AG04449 (cell line): ENCODE measurements at regions not wholly inside any gene's neighbourhood (a gene's known extent, or its start where the extent isn't known, plus 50 kb on each side); places are given as distances from the start of the nearest gene placed in this dataset.

Source experiments
- CTCF ChIA-PET: fragments of 350-600 bp; formaldehyde crosslinking; extraction: SDS; loops from one replicate; lab custom pipeline; 2021; ENCODE audit warnings: antibody characterized with exemption; lab: Yijun Ruan, JAX
- POLR2A ChIA-PET: fragments of 400-600, 350-600 bp; formaldehyde crosslinking; extraction: SDS; loops from one replicate; lab custom pipeline; 2020; ENCODE audit warnings: antibody characterized with exemption, inconsistent platforms; lab: Yijun Ruan, JAX
- DNase-seq: peaks from one replicate; pipeline ENCODE4 v3.0.0-alpha.2; 2010; ENCODE audit warnings: low read depth, low spot score
- H3K4me3 ChIP-seq: 2 replicates; pipeline ENCODE4 v1.5.1; 2011; ENCODE audit warnings: low read depth, mild to moderate bottlenecking, control low read depth, low read length
- TF ChIP-seq, protein P1 (sequence below): IDR thresholded peaks from one replicate; pipeline ENCODE4 v1.5.1; 2011; ENCODE audit warnings: mild to moderate bottlenecking, moderate library complexity, low read length, control low read depth, inconsistent platforms; ENCODE audit not compliant: insufficient read depth; ENCODE audit errors: missing control alignments

DNA sequence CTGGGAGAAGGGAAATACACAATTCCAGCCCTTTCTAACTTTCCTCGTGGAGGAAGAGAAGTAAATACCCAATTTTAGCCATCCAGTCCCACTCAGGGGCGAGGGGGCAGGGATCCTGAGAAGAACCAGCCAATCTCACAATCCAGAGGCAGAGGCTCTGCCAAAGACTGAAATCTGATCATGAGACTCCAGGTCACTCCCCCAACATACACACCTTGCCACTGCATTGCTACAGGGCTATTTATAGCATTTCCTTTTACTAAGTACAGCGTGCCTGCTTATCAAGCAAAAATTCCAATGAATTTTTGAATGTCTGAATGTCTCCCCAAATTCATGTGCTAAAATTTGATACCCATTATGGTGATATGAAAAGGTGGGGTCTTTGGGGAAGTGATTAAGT, 1687.5 kb downstream of the EFNB2 start:
- H3K4me3 ChIP-seq: no peak overlapping the region
- ChIA-PET CTCF (no interaction called here), POLR2A (no interaction called here)
- TF ChIP-seq, protein P1, sequence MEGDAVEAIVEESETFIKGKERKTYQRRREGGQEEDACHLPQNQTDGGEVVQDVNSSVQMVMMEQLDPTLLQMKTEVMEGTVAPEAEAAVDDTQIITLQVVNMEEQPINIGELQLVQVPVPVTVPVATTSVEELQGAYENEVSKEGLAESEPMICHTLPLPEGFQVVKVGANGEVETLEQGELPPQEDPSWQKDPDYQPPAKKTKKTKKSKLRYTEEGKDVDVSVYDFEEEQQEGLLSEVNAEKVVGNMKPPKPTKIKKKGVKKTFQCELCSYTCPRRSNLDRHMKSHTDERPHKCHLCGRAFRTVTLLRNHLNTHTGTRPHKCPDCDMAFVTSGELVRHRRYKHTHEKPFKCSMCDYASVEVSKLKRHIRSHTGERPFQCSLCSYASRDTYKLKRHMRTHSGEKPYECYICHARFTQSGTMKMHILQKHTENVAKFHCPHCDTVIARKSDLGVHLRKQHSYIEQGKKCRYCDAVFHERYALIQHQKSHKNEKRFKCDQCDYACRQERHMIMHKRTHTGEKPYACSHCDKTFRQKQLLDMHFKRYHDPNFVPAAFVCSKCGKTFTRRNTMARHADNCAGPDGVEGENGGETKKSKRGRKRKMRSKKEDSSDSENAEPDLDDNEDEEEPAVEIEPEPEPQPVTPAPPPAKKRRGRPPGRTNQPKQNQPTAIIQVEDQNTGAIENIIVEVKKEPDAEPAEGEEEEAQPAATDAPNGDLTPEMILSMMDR: no peak
- DNase-seq: no peak

GRCh38 chr13:104843401-104843800, 1692.1 kb downstream of the EFNB2 start:
- ChIA-PET POLR2A (no interaction called here), CTCF (no interaction called here)
- DNase-seq: no peak
- TF ChIP-seq, protein P1: no peak
- no peak overlapping the region for H3K4me3 ChIP-seq

- no peak overlapping the region for H3K4me3 ChIP-seq
- POLR2A ChIA-PET: no interaction called here
- no peak for DNase-seq
- CTCF ChIA-PET: interaction anchor here (0.7 kb wide), 1 partner anchor 1695 kb away, joined by 3 read pairs; no protein-coding TSS in a partner anchor
- TF ChIP-seq, protein P1: no peak
Observed at GRCh38 chr13:104841110-104841509, 1694.4 kb downstream of the EFNB2 start.

DNA sequence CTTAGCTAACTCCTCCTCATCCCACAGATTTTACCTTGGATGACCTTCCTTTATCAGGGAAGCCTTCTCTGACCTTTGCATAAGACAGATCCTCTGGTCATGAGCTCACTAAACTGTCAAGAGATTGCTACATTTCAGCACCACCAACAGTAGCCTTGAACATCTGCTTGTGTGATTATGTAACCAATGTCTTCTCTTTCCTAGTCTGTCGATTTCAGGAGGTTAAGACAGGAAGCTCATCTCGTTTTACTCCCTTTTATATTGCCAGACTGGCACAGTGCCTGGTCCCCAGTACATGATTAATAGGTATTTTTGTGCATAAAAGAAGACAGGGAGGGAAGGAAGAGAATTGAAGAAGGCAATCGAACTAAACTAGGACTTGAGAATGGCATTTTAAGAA, 1697.7 kb downstream of the EFNB2 start:
- TF ChIP-seq, protein P1: no peak
- POLR2A ChIA-PET: no interaction called here
- H3K4me3 ChIP-seq: no peak overlapping the region
- CTCF ChIA-PET: no interaction called here
- DNase-seq: no peak

DNA sequence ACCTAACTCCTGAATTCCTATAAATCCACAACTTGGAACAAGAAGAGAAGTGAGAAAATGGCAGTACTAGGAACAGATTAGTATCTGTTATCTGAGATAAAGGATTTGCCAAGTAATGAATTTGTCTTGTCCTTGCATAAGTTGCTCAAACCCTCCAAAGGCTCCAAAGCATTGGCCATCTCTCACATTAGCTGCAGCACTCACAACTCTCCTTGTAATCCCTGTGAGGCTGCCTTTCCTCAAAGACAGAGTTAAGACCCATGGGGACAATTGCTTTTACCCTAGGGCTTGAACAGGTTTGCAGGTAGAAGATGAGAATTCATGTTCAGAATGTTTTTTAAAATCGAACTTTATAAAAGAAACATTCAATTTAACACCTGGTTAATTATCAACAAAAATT, 1702.2 kb downstream of the EFNB2 start:
- ChIA-PET POLR2A (no interaction called here), CTCF (no interaction called here)
- no peak for DNase-seq
- H3K4me3 ChIP-seq: no peak overlapping the region
- TF ChIP-seq, protein P1: no peak

DNA sequence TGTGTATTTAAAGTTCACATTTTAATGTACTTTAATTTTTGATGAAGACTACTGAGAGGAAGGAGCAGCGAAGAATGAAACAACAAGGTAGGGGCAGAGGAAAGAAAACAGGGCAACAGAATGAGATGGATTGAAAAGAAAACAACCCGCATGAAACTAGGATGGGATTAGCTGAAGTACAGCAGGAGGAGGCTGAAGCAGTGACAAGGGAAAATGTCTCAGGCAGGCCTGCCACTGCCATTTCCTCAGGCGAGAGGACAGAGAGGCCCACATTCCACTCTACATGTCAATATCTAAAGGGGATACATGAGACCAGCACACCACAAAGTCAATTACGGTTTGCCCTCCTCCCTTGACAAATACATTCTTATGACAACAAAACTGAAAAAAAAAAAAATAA, 1703.2 kb downstream of the EFNB2 start:
- DNase-seq: no peak
- ChIA-PET POLR2A (no interaction called here), CTCF (no interaction called here)
- TF ChIP-seq, protein P1: no peak
- H3K4me3 ChIP-seq: no peak overlapping the region
